ENCODE measurements at regions not wholly inside any gene's neighbourhood (a gene's known extent, or its start where the extent isn't known, plus 50 kb on each side); places are given as distances from the start of the nearest gene placed in this dataset.

GRCh38 chr20:10951216-10951615 lies 277.4 kb upstream of the JAG1 start:
- Histone ChIP-seq H3K4me3 (no peak overlapping the region), H3K9me3 (no peaks in the 10 kb centered on the region), H3K27ac (no peak overlapping the region), H3K4me1 (peaks cover 0 to 12% (median 5%) of the 10 kb centered on the region in 4 donors), H3K27me3 (no peaks in the 10 kb centered on the region), H3K36me3 (no peaks in the 10 kb centered on the region)
- TF ChIP-seq, protein P1, sequence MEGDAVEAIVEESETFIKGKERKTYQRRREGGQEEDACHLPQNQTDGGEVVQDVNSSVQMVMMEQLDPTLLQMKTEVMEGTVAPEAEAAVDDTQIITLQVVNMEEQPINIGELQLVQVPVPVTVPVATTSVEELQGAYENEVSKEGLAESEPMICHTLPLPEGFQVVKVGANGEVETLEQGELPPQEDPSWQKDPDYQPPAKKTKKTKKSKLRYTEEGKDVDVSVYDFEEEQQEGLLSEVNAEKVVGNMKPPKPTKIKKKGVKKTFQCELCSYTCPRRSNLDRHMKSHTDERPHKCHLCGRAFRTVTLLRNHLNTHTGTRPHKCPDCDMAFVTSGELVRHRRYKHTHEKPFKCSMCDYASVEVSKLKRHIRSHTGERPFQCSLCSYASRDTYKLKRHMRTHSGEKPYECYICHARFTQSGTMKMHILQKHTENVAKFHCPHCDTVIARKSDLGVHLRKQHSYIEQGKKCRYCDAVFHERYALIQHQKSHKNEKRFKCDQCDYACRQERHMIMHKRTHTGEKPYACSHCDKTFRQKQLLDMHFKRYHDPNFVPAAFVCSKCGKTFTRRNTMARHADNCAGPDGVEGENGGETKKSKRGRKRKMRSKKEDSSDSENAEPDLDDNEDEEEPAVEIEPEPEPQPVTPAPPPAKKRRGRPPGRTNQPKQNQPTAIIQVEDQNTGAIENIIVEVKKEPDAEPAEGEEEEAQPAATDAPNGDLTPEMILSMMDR (IDR thresholded peaks at IDR 0.05): no peak
- intact Hi-C loops (cut with DNase I; ENCODE audit: low total_unique reads): no loop called here
- no peak for DNase-seq

DNA sequence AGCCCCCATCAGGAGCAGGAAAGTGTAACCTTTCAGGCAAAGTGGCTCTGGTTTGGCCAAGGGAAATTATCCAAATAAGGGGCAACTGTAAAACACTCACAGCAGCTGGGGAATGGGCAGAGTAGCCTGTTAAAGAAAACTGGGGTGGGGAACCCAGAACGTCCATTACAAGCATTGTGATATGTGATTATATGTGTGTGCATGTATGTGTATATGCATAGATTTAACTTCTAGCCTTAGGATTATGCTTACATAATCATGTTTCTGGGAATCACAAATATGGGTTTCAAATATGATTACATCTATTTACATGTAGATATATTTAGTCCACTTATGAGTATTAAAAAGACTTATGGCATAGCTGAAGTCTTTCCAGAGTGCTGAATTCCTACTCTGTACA lies 278.1 kb upstream of the JAG1 start:
- H3K4me3 ChIP-seq: no peak overlapping the region
- intact Hi-C loops (cut with DNase I; ENCODE audit: low total_unique reads): no loop called here

GRCh38 chr20:10953437-10953836 lies 279.6 kb upstream of the JAG1 start:
- Histone ChIP-seq H3K27ac (no peak overlapping the region), H3K9me3 (no peaks in the 10 kb centered on the region), H3K4me3 (no peak overlapping the region), H3K4me1 (peaks cover 0 to 12% (median 5%) of the 10 kb centered on the region in 4 donors), H3K36me3 (no peaks in the 10 kb centered on the region), H3K27me3 (no peaks in the 10 kb centered on the region)
- TF ChIP-seq, protein P1 (IDR thresholded peaks at IDR 0.05): no peak
- intact Hi-C loops (cut with DNase I; ENCODE audit: low total_unique reads): no loop called here
- DNase-seq: no peak

More for the DNA sequence above, 278.1 kb upstream of the JAG1 start:
- Histone ChIP-seq H3K27ac (no peak overlapping the region), H3K4me1 (peaks cover 0 to 12% (median 5%) of the 10 kb centered on the region in 4 donors), H3K36me3 (no peaks in the 10 kb centered on the region), H3K27me3 (no peaks in the 10 kb centered on the region), H3K9me3 (no peaks in the 10 kb centered on the region)
- no peak for DNase-seq
- TF ChIP-seq, protein P1 (IDR thresholded peaks at IDR 0.05): no peak

GRCh38 chr20:10954137-10954840 lies 280.5 kb upstream of the JAG1 start:
- Histone ChIP-seq H3K36me3 (no peaks in the 10 kb centered on the region), H3K4me1 (peaks cover 0 to 12% (median 5%) of the 10 kb centered on the region in 4 donors), H3K27me3 (no peaks in the 10 kb centered on the region), H3K27ac (no peak overlapping the region), H3K4me3 (no peak overlapping the region), H3K9me3 (no peaks in the 10 kb centered on the region)
- intact Hi-C loops (cut with DNase I; ENCODE audit: low total_unique reads): no loop called here
- TF ChIP-seq, protein P1 (IDR thresholded peaks at IDR 0.05): no peak
- DNase-seq: no peak

GRCh38 chr20:10954908-10955580 lies 281.2 kb upstream of the JAG1 start:
- Histone ChIP-seq H3K4me3 (no peak overlapping the region), H3K27ac (no peak overlapping the region), H3K36me3 (no peaks in the 10 kb centered on the region), H3K9me3 (no peaks in the 10 kb centered on the region), H3K4me1 (peaks cover 0 to 12% (median 5%) of the 10 kb centered on the region in 4 donors), H3K27me3 (no peaks in the 10 kb centered on the region)
- TF ChIP-seq, protein P1 (IDR thresholded peaks at IDR 0.05): no peak
- intact Hi-C loops (cut with DNase I; ENCODE audit: low total_unique reads): no loop called here
- DNase-seq: no peak

All from tibial artery (tissue), 4 donors.